ENCODE measurements at regions not wholly inside any gene's neighbourhood (a gene's known extent, or its start where the extent isn't known, plus 50 kb on each side); places are given as distances from the start of the nearest gene placed in this dataset.

GRCh38 chr3:30951826-30952225 lies 57.4 kb upstream of the GADL1 start:
- Histone ChIP-seq H3K27ac (ENCODE audit: control insufficient read depth, insufficient read depth, low read length) (no peak overlapping the region), H2AFZ (ENCODE audit: control insufficient read depth, low read length) (no peak overlapping the region), H3K9me1 (ENCODE audit: control insufficient read depth, extremely low read depth, insufficient read depth, low read length) (no peaks in the 10 kb centered on the region), H3K9me3 (ENCODE audit: control insufficient read depth, low read depth, low read length) (no peaks in the 10 kb centered on the region), H3K4me3 (ENCODE audit: control insufficient read depth in 2 of 3, extremely low read depth in 1 of 3, insufficient read depth in 2 of 3, low read depth in 1 of 3, low read length in 3 of 3) (no peak overlapping the region), H4K20me1 (ENCODE audit: control insufficient read depth, extremely low read depth, insufficient read depth, low read length) (no peaks in the 10 kb centered on the region), H3K36me3 (ENCODE audit: control insufficient read depth in 2 of 2, extremely low read depth in 1 of 2, insufficient read depth in 2 of 2, low read length in 2 of 2) (no peaks in the 10 kb centered on the region), H3K27me3 (ENCODE audit: control insufficient read depth, extremely low read depth, insufficient read depth, low read length) (no peaks in the 10 kb centered on the region), H3K4me1 (ENCODE audit: control insufficient read depth, extremely low read depth, insufficient read depth, low read length) (no peaks in the 10 kb centered on the region), H3K4me2 (ENCODE audit: control insufficient read depth, extremely low read depth, insufficient read depth, low read depth, low read length) (no peak overlapping the region), H3K9ac (ENCODE audit: control insufficient read depth, extremely low read depth, insufficient read depth, low read length) (no peak overlapping the region), H3K79me2 (ENCODE audit: control insufficient read depth, insufficient read depth, low read length) (no peaks in the 10 kb centered on the region)
- FAIRE-seq (no peak), DNase-seq (ENCODE audit: low read depth, low spot score) (no peak)
- TF ChIP-seq CTCF (optimal IDR thresholded peaks at IDR 0.05 in 1 of 3, IDR thresholded peaks at IDR 0.05 in 1 of 3, conservative IDR thresholded peaks at IDR 0.05 in 1 of 3; ENCODE audit: extremely low read depth in 1 of 3, insufficient read depth in 2 of 3, low read length in 3 of 3) (no peak), EZH2 (IDR thresholded peaks at IDR 0.05; ENCODE audit: low read length) (no peak)
- dilution Hi-C loops (cut with MboI; ENCODE audit: extremely low pct_ligation_motif_present, low sequenced_read_pairs): no loop called here

GRCh38 chr3:30952786-30953185 lies 58.3 kb upstream of the GADL1 start:
- H3K27ac ChIP-seq (ENCODE audit: control insufficient read depth, insufficient read depth, low read length): no peak overlapping the region
- no peak overlapping the region for H2AFZ ChIP-seq (ENCODE audit: control insufficient read depth, low read length)
- H3K9ac ChIP-seq (ENCODE audit: control insufficient read depth, extremely low read depth, insufficient read depth, low read length): no peak overlapping the region
- H3K36me3 ChIP-seq (ENCODE audit: control insufficient read depth in 2 of 2, extremely low read depth in 1 of 2, insufficient read depth in 2 of 2, low read length in 2 of 2): no peaks in the 10 kb centered on the region
- no peaks in the 10 kb centered on the region for H3K9me1 ChIP-seq (ENCODE audit: control insufficient read depth, extremely low read depth, insufficient read depth, low read length)
- H3K4me1 ChIP-seq (ENCODE audit: control insufficient read depth, extremely low read depth, insufficient read depth, low read length): no peaks in the 10 kb centered on the region
- dilution Hi-C loops (cut with MboI; ENCODE audit: extremely low pct_ligation_motif_present, low sequenced_read_pairs): no loop called here
- DNase-seq (ENCODE audit: low read depth, low spot score) (no peak), FAIRE-seq (no peak)
- H3K9me3 ChIP-seq (ENCODE audit: control insufficient read depth, low read depth, low read length): no peaks in the 10 kb centered on the region
- no peak overlapping the region for H3K4me3 ChIP-seq (ENCODE audit: control insufficient read depth in 2 of 3, extremely low read depth in 1 of 3, insufficient read depth in 2 of 3, low read depth in 1 of 3, low read length in 3 of 3)
- no peaks in the 10 kb centered on the region for H3K27me3 ChIP-seq (ENCODE audit: control insufficient read depth, extremely low read depth, insufficient read depth, low read length)
- H3K79me2 ChIP-seq (ENCODE audit: control insufficient read depth, insufficient read depth, low read length): no peaks in the 10 kb centered on the region
- H3K4me2 ChIP-seq (ENCODE audit: control insufficient read depth, extremely low read depth, insufficient read depth, low read depth, low read length): no peak overlapping the region
- TF ChIP-seq EZH2 (IDR thresholded peaks at IDR 0.05; ENCODE audit: low read length): no peak
- TF ChIP-seq CTCF (optimal IDR thresholded peaks at IDR 0.05 in 1 of 3, IDR thresholded peaks at IDR 0.05 in 1 of 3, conservative IDR thresholded peaks at IDR 0.05 in 1 of 3; ENCODE audit: extremely low read depth in 1 of 3, insufficient read depth in 2 of 3, low read length in 3 of 3): no peak
- H4K20me1 ChIP-seq (ENCODE audit: control insufficient read depth, extremely low read depth, insufficient read depth, low read length): no peaks in the 10 kb centered on the region

Data from keratinocyte (primary cell).